ENCODE measurements at regions not wholly inside any gene's neighbourhood (a gene's known extent, or its start where the extent isn't known, plus 50 kb on each side); places are given as distances from the start of the nearest gene placed in this dataset.

DNA sequence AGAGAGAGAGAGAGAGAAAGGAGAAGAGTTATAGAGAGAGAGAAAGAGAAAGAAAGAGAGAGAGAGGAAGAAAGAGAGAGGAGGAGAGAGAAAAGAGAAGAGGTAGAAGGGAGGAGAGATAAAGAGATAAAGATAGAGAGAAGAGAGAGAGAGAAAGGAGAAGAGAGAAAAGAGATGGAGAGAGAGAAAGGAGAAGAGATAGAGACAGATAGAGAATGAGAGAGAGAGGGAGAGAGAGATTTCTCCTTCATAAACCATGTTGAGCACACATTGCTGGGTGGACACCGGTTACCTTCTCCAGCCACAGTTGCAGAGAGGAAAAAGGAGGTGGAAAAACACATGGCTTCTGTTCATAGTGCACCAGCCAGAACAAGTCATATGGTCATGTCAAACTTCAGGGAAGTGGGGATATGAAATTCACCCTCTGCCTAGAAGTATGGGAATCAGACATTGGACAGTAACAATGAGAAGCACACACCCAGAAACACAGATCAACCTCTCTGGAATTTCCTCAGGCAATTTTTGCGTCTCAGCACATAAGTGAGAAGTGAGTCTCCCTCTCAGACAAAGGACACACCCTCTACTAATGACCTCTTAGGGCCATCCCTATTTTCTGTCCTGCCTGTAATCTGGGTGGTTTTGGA lies 172.5 kb upstream of the SVIL start:
- no peak for TF ChIP-seq CTCF (IDR thresholded peaks at IDR 0.05)
- TF ChIP-seq POLR2A (IDR thresholded peaks at IDR 0.05): no peak

All from breast epithelium (tissue), 3 donors.